Natural killer cell (primary cell): ENCODE measurements at regions not wholly inside any gene's neighbourhood (a gene's known extent, or its start where the extent isn't known, plus 50 kb on each side); places are given as distances from the start of the nearest gene placed in this dataset.
A peak's percentile ranks its signal among the peaks of the same experiment; 100 is the strongest.
"Not testable (repeated sequence)": the region's sequence is repeated elsewhere in the genome, so short reads cannot be mapped to it uniquely, and the experiment has no call there.

Experiments
- ATAC-seq, 3 donors: fragments of 150-1000 bp in 2 of 3; fragments of 200-7000 bp in 1 of 3; cut with Tn5 transposase; 1 replicate in 1 of 3; 2 replicates in 2 of 3; pipeline ENCODE4 v1.10.0; 2021; ENCODE audit warnings: mild to moderate bottlenecking in 2 of 3, moderate library complexity in 2 of 3
- DNase-seq, 2 donors: peaks; one replicate each; pipeline versions ENCODE4 v3.0.0 to v3.0.0-alpha.2; 2013 to 2021; ENCODE audit warnings: mixed read lengths in 1 of 2
- H3K27ac ChIP-seq: one replicate; pipeline ENCODE4 v1.5.1; 2013; ENCODE audit warnings: mild to moderate bottlenecking, low read length
- H3K27me3 ChIP-seq: one replicate; pipeline ENCODE4 v1.6.1; 2013; ENCODE audit warnings: low read length; ENCODE audit not compliant: control insufficient read depth, insufficient read depth
- H3K36me3 ChIP-seq: one replicate; pipeline ENCODE4 v1.6.1; 2013; ENCODE audit warnings: low read length; ENCODE audit not compliant: control insufficient read depth, insufficient read depth
- H3K4me1 ChIP-seq: one replicate; pipeline ENCODE4 v1.6.1; 2013; ENCODE audit warnings: low read length; ENCODE audit not compliant: control insufficient read depth, insufficient read depth
- H3K4me3 ChIP-seq: one replicate; pipeline ENCODE4 v1.5.1; 2013; ENCODE audit warnings: low read length
- H3K9me3 ChIP-seq: one replicate; pipeline ENCODE4 v1.6.1; 2013; ENCODE audit warnings: low read length; ENCODE audit not compliant: control insufficient read depth, insufficient read depth
- H3K27ac Mint-ChIP-seq, 2 donors: one replicate each; pipeline ENCODE4 v1.8.0; 2022; ENCODE audit warnings: mild to moderate bottlenecking in 2 of 2, mixed read lengths in 2 of 2, moderate library complexity in 1 of 2
- H3K27me3 Mint-ChIP-seq, 2 donors: one replicate each; pipeline ENCODE4 v1.8.0; 2022; ENCODE audit warnings: low read depth in 2 of 2, mixed read lengths in 2 of 2
- H3K36me3 Mint-ChIP-seq: one replicate; pipeline ENCODE4 v1.8.0; 2022; ENCODE audit warnings: mixed read lengths
- H3K4me1 Mint-ChIP-seq, 2 donors: one replicate each; pipeline ENCODE4 v1.8.0; 2022; ENCODE audit warnings: mixed read lengths in 2 of 2
- H3K4me3 Mint-ChIP-seq: one replicate; pipeline ENCODE4 v1.8.0; 2022; ENCODE audit warnings: mild to moderate bottlenecking, moderate library complexity, mixed read lengths
- H3K9me3 Mint-ChIP-seq, 2 donors: one replicate each; pipeline ENCODE4 v1.8.0; 2022; ENCODE audit warnings: mixed read lengths in 2 of 2
- WGBS: methylation state at CpG from one replicate; pipeline ENCODE4 v1.1.7; 2013; ENCODE audit warnings: missing lambda C conversion rate; ENCODE audit not compliant: insufficient coverage; 5-methylcytosine and 5-hydroxymethylcytosine counted together
- intact Hi-C: fragments of 100-400 bp; cut with micrococcal nuclease; formaldehyde crosslinking; loops from one replicate; pipeline ENCODE4 v1.14.2; 2022
- TF ChIP-seq, protein P1 (sequence below): fragments of 200-600 bp; IDR thresholded peaks from one replicate; pipeline ENCODE4 v1.8.0; 2022; ENCODE audit warnings: antibody characterized with exemption

- Histone ChIP-seq H3K27me3 (no peaks in the 10 kb centered on the region), H3K4me3 (no peak overlapping the region), H3K36me3 (no peaks in the 10 kb centered on the region), H3K4me1 (no peaks in the 10 kb centered on the region), H3K27ac (no peak overlapping the region), H3K9me3 (no peaks in the 10 kb centered on the region)
- TF ChIP-seq, protein P1, sequence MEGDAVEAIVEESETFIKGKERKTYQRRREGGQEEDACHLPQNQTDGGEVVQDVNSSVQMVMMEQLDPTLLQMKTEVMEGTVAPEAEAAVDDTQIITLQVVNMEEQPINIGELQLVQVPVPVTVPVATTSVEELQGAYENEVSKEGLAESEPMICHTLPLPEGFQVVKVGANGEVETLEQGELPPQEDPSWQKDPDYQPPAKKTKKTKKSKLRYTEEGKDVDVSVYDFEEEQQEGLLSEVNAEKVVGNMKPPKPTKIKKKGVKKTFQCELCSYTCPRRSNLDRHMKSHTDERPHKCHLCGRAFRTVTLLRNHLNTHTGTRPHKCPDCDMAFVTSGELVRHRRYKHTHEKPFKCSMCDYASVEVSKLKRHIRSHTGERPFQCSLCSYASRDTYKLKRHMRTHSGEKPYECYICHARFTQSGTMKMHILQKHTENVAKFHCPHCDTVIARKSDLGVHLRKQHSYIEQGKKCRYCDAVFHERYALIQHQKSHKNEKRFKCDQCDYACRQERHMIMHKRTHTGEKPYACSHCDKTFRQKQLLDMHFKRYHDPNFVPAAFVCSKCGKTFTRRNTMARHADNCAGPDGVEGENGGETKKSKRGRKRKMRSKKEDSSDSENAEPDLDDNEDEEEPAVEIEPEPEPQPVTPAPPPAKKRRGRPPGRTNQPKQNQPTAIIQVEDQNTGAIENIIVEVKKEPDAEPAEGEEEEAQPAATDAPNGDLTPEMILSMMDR: no peak
- peak in 1 of 3 donors; percentile 41 for ATAC-seq
- H3K36me3 Mint-ChIP-seq: no peaks in the 10 kb centered on the region
- DNase-seq: no peak
- peaks cover 13 to 20% of the 10 kb centered on the region in 2 donors for H3K27me3 Mint-ChIP-seq
- WGBS: 80% methylated on average over 1 of the region's 1 CpG
- H3K9me3 Mint-ChIP-seq: no peaks in the 10 kb centered on the region
- H3K4me3 Mint-ChIP-seq: no peak overlapping the region
- intact Hi-C loops: no loop called here
- no peak overlapping the region for H3K27ac Mint-ChIP-seq
- no peaks in the 10 kb centered on the region for H3K4me1 Mint-ChIP-seq
Measured at GRCh38 chr3:66934041-66934440, 64.1 kb upstream of the KBTBD8 start.

DNA sequence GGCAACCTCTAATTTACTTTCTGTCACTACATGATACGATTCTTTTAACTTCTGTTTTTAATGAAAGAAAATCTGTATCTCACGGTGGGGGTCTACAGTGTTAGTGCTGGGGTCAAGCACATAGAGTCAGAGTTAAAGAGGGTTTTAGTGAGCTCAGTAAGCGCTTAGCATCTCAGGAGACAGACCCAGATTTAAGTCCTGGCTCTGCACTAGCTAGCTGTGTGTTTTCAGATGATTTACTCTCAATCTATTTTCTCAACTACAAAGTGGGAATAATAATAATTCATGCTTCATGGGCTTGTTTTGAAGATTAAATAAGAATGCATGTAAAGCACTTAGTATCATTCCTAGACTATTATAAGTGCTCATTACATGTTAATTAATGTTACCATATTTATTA is 63.4 kb upstream of the KBTBD8 start:
- ATAC-seq (no peak), DNase-seq (no peak)
- H3K27ac Mint-ChIP-seq: no peak overlapping the region
- peaks cover 15 to 20% of the 10 kb centered on the region in 2 donors for H3K27me3 Mint-ChIP-seq
- TF ChIP-seq, protein P1: no peak
- Histone ChIP-seq H3K4me1 (no peaks in the 10 kb centered on the region), H3K36me3 (no peaks in the 10 kb centered on the region), H3K27ac (no peak overlapping the region), H3K4me3 (no peak overlapping the region), H3K27me3 (no peaks in the 10 kb centered on the region), H3K9me3 (no peaks in the 10 kb centered on the region)
- H3K4me1 Mint-ChIP-seq: no peaks in the 10 kb centered on the region
- no peaks in the 10 kb centered on the region for H3K36me3 Mint-ChIP-seq
- intact Hi-C loops: loop anchor here (5.0 kb wide), 1 partner anchor 1958 kb away; no protein-coding TSS in a partner anchor
- no peak overlapping the region for H3K4me3 Mint-ChIP-seq
- H3K9me3 Mint-ChIP-seq: no peaks in the 10 kb centered on the region
- 79% methylated on average over 3 of the region's 3 CpGs for WGBS

DNA sequence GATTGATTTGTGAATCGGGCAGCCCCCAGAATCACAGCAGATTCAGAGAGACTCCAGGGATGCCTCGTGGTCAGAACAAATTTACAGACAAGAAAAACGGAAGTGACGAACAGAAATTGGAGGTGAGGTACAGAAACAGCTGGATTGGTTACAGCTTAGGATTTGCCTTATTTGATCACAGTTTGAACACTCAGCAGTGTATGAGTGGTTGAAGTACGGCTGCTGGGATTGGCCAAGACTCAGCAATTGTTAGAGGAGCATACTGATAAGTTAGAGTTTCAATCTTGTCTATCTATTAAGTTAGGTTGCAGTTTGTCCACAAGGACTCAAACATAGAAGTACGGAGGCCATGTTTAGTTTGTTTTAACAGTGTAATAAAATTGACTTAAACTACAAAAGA is 61.1 kb upstream of the KBTBD8 start:
- not testable (repeated sequence) for H3K27me3 ChIP-seq, DNase-seq, H3K36me3 Mint-ChIP-seq, H3K4me3 Mint-ChIP-seq, H3K9me3 Mint-ChIP-seq, H3K4me1 ChIP-seq, ATAC-seq, H3K27ac Mint-ChIP-seq, H3K4me3 ChIP-seq, H3K9me3 ChIP-seq, H3K4me1 Mint-ChIP-seq, H3K36me3 ChIP-seq, H3K27ac ChIP-seq
- WGBS: 77% methylated on average over 5 of the region's 6 CpGs
- intact Hi-C loops: loop anchor here (5.0 kb wide), 1 partner anchor 1955 kb away; no protein-coding TSS in a partner anchor
- H3K27me3 Mint-ChIP-seq: peaks cover 16 to 26% of the 10 kb centered on the region in 2 donors

GRCh38 chr3:66938338-66938963 is 59.7 kb upstream of the KBTBD8 start:
- DNase-seq: peak in 1 of 2 donors; percentile 69
- TF ChIP-seq, protein P1: peak; percentile 16
- intact Hi-C loops: loop anchor here (5.0 kb wide), 1 partner anchor 1954 kb away; no protein-coding TSS in a partner anchor
- 37% methylated on average over 3 of the region's 5 CpGs for WGBS
- H3K9me3 Mint-ChIP-seq: no peaks in the 10 kb centered on the region
- H3K4me3 ChIP-seq: no peak overlapping the region
- no peaks in the 10 kb centered on the region for H3K9me3 ChIP-seq
- H3K27ac Mint-ChIP-seq: no peak overlapping the region
- H3K36me3 Mint-ChIP-seq: no peaks in the 10 kb centered on the region
- H3K27me3 ChIP-seq: peaks cover 2% of the 10 kb centered on the region
- peak in 1 of 3 donors; percentile 52 for ATAC-seq
- no peaks in the 10 kb centered on the region for H3K36me3 ChIP-seq
- no peak overlapping the region for H3K4me3 Mint-ChIP-seq
- no peaks in the 10 kb centered on the region for H3K4me1 ChIP-seq
- H3K4me1 Mint-ChIP-seq: no peaks in the 10 kb centered on the region
- H3K27ac ChIP-seq: no peak overlapping the region
- H3K27me3 Mint-ChIP-seq: peaks cover 11 to 32% of the 10 kb centered on the region in 2 donors
